ENCODE measurements at regions not wholly inside any gene's neighbourhood (a gene's known extent, or its start where the extent isn't known, plus 50 kb on each side); places are given as distances from the start of the nearest gene placed in this dataset.
A peak's percentile ranks its signal among the peaks of the same experiment; 100 is the strongest.

GRCh38 chr21:22201126-22201525, 1202.9 kb downstream of the NCAM2 start:
- DNase-seq (no peak), ATAC-seq (no peak)
- intact Hi-C loops (cut with micrococcal nuclease), result no loop called here
- H3K36me3 Mint-ChIP-seq (ENCODE audit: low read depth), result no peaks in the 10 kb centered on the region
- TF ChIP-seq, protein P1, sequence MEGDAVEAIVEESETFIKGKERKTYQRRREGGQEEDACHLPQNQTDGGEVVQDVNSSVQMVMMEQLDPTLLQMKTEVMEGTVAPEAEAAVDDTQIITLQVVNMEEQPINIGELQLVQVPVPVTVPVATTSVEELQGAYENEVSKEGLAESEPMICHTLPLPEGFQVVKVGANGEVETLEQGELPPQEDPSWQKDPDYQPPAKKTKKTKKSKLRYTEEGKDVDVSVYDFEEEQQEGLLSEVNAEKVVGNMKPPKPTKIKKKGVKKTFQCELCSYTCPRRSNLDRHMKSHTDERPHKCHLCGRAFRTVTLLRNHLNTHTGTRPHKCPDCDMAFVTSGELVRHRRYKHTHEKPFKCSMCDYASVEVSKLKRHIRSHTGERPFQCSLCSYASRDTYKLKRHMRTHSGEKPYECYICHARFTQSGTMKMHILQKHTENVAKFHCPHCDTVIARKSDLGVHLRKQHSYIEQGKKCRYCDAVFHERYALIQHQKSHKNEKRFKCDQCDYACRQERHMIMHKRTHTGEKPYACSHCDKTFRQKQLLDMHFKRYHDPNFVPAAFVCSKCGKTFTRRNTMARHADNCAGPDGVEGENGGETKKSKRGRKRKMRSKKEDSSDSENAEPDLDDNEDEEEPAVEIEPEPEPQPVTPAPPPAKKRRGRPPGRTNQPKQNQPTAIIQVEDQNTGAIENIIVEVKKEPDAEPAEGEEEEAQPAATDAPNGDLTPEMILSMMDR (IDR thresholded peaks at IDR 0.05), result no peak
- peaks cover 2% of the 10 kb centered on the region for H3K9me3 Mint-ChIP-seq
- H3K27ac Mint-ChIP-seq, result no peak overlapping the region
- CTCF ChIA-PET, result no interaction called here
- POLR2A ChIA-PET, result no interaction called here
- no peaks in the 10 kb centered on the region for H3K4me1 Mint-ChIP-seq (ENCODE audit: low read depth)
- no peak overlapping the region for H3K4me3 Mint-ChIP-seq
- no peaks in the 10 kb centered on the region for H3K27me3 Mint-ChIP-seq

- no peak for DNase-seq
- Mint-ChIP-seq H3K27ac (no peak overlapping the region), H3K4me3 (no peak overlapping the region), H3K27me3 (no peaks in the 10 kb centered on the region), H3K4me1 (ENCODE audit: low read depth) (no peaks in the 10 kb centered on the region), H3K36me3 (ENCODE audit: low read depth) (no peaks in the 10 kb centered on the region), H3K9me3 (peaks cover 2% of the 10 kb centered on the region)
- CTCF ChIA-PET, result no interaction called here
- POLR2A ChIA-PET, result no interaction called here
- intact Hi-C loops (cut with micrococcal nuclease), result no loop called here
- no peak for ATAC-seq
- TF ChIP-seq, protein P1 (IDR thresholded peaks at IDR 0.05), result no peak
Observed at GRCh38 chr21:22201669-22202068, 1203.5 kb downstream of the NCAM2 start.

GRCh38 chr21:22209304-22209700, 1211.1 kb downstream of the NCAM2 start:
- H3K4me1 Mint-ChIP-seq (ENCODE audit: low read depth), result no peaks in the 10 kb centered on the region
- CTCF ChIA-PET, result no interaction called here
- H3K9me3 Mint-ChIP-seq, result peaks cover 3% of the 10 kb centered on the region
- DNase-seq (no peak), ATAC-seq (no peak)
- H3K27ac Mint-ChIP-seq, result no peak overlapping the region
- intact Hi-C loops (cut with micrococcal nuclease), result no loop called here
- no peaks in the 10 kb centered on the region for H3K27me3 Mint-ChIP-seq
- H3K36me3 Mint-ChIP-seq (ENCODE audit: low read depth), result no peaks in the 10 kb centered on the region
- H3K4me3 Mint-ChIP-seq, result no peak overlapping the region
- TF ChIP-seq, protein P1 (IDR thresholded peaks at IDR 0.05), result no peak
- POLR2A ChIA-PET, result no interaction called here

GRCh38 chr21:22211943-22212342, 1213.7 kb downstream of the NCAM2 start:
- CTCF ChIA-PET, result no interaction called here
- TF ChIP-seq, protein P1 (IDR thresholded peaks at IDR 0.05), result no peak
- no peak for DNase-seq
- Mint-ChIP-seq H3K9me3 (peaks cover 3% of the 10 kb centered on the region), H3K27ac (no peak overlapping the region), H3K27me3 (no peaks in the 10 kb centered on the region), H3K4me1 (ENCODE audit: low read depth) (no peaks in the 10 kb centered on the region), H3K4me3 (no peak overlapping the region), H3K36me3 (ENCODE audit: low read depth) (no peaks in the 10 kb centered on the region)
- no peak for ATAC-seq
- intact Hi-C loops (cut with micrococcal nuclease), result no loop called here
- POLR2A ChIA-PET, result no interaction called here

- Mint-ChIP-seq H3K4me1 (ENCODE audit: low read depth) (peaks cover 7% of the 10 kb centered on the region), H3K4me3 (no peak overlapping the region), H3K9me3 (peaks cover 1% of the 10 kb centered on the region), H3K36me3 (ENCODE audit: low read depth) (no peaks in the 10 kb centered on the region), H3K27ac (no peak overlapping the region), H3K27me3 (no peaks in the 10 kb centered on the region)
- ChIA-PET POLR2A (no interaction called here), CTCF (no interaction called here)
- DNase-seq (no peak), ATAC-seq (peak; percentile 82)
- intact Hi-C loops (cut with micrococcal nuclease), result no loop called here
- TF ChIP-seq, protein P1 (IDR thresholded peaks at IDR 0.05), result no peak
Observed at GRCh38 chr21:22223385-22223784, 1225.2 kb downstream of the NCAM2 start.
